T-cell (primary cell): ENCODE measurements at regions not wholly inside any gene's neighbourhood (a gene's known extent, or its start where the extent isn't known, plus 50 kb on each side); places are given as distances from the start of the nearest gene placed in this dataset.

Experiments
- ATAC-seq, 4 experiments: fragments of 200-7000 bp in 3 of 4; fragments of 150-1000 bp in 1 of 4; cut with Tn5 transposase; replicated peaks in 1 of 4; 1 replicate in 3 of 4; 2 replicates in 1 of 4; pipeline ENCODE4 v1.10.0; 2021; ENCODE audit warnings: moderate library complexity in 3 of 4, mild to moderate bottlenecking in 2 of 4, moderate number of reproducible peaks in 1 of 4
- CTCF ChIA-PET, 2 donors: fragments of 300-600 bp; sonication (Branson Sonifier 250); formaldehyde crosslinking; loops; one replicate each; lab custom pipeline; 2022; ENCODE audit warnings: antibody characterized with exemption in 2 of 2; lab: Charles Lee
- POLR2A ChIA-PET, 2 donors: fragments of 300-600 bp; sonication (Branson Sonifier 250); formaldehyde crosslinking; loops; one replicate each; lab custom pipeline; 2022; ENCODE audit warnings: antibody characterized with exemption in 2 of 2; lab: Charles Lee
- DNase-seq, 35 experiments: peaks; one replicate each; pipeline versions ENCODE4 v3.0.0 to v3.0.0-alpha.2; 2013 to 2023
- H3K27ac ChIP-seq: one replicate; pipeline ENCODE4 v1.5.1; 2013; ENCODE audit warnings: low read length
- H3K27me3 ChIP-seq, 2 experiments: replicated peaks in 1 of 2; 1 replicate in 1 of 2; 2 replicates in 1 of 2; pipeline versions ENCODE4 v1.6.1 to v1.7.0; 2013; ENCODE audit warnings: low read length in 1 of 2, mixed read lengths in 1 of 2; ENCODE audit not compliant: control insufficient read depth in 2 of 2, insufficient read depth in 2 of 2; ENCODE audit errors: extremely low read depth in 1 of 2
- H3K36me3 ChIP-seq, 2 donors: 1 replicate in 1 of 2; 2 replicates in 1 of 2; pipeline versions ENCODE4 v1.6.1 to v1.7.0; 2013; ENCODE audit warnings: low read length in 1 of 2; ENCODE audit not compliant: control insufficient read depth in 2 of 2, insufficient read depth in 1 of 2; ENCODE audit errors: extremely low read depth in 1 of 2
- H3K4me1 ChIP-seq, 2 experiments: 1 replicate in 1 of 2; 2 replicates in 1 of 2; pipeline versions ENCODE4 v1.6.1 to v1.7.0; 2013; ENCODE audit warnings: low read length in 2 of 2, mixed read lengths in 1 of 2; ENCODE audit not compliant: insufficient read depth in 2 of 2, control insufficient read depth in 1 of 2; ENCODE audit errors: extremely low read depth in 1 of 2
- H3K4me3 ChIP-seq, 2 donors: 1 replicate in 1 of 2; 2 replicates in 1 of 2; pipeline versions ENCODE4 v1.5.1 to v1.7.0; 2013; ENCODE audit warnings: mild to moderate bottlenecking in 2 of 2, low read length in 1 of 2, moderate library complexity in 1 of 2; ENCODE audit not compliant: control insufficient read depth in 1 of 2; ENCODE audit errors: extremely low read depth in 1 of 2
- H3K9me3 ChIP-seq: 2 replicates; pipeline ENCODE4 v1.7.0; 2013
- H3K27ac Mint-ChIP-seq, 2 donors: one replicate each; pipeline ENCODE4 v1.8.0; 2020 to 2021; ENCODE audit warnings: mild to moderate bottlenecking in 2 of 2, mixed read lengths in 2 of 2
- H3K27me3 Mint-ChIP-seq, 2 donors: one replicate each; pipeline ENCODE4 v1.8.0; 2021 to 2022; ENCODE audit warnings: mixed read lengths in 2 of 2
- H3K36me3 Mint-ChIP-seq: one replicate; pipeline ENCODE4 v1.8.0; 2021; ENCODE audit warnings: mixed read lengths
- H3K4me1 Mint-ChIP-seq, 3 donors: one replicate each; pipeline ENCODE4 v1.8.0; 2020 to 2022; ENCODE audit warnings: mixed read lengths in 3 of 3, mild to moderate bottlenecking in 1 of 3
- H3K4me3 Mint-ChIP-seq, 3 donors: one replicate each; pipeline ENCODE4 v1.8.0; 2020 to 2022; ENCODE audit warnings: mild to moderate bottlenecking in 3 of 3, mixed read lengths in 3 of 3, moderate library complexity in 3 of 3
- H3K9me3 Mint-ChIP-seq, 3 donors: one replicate each; pipeline ENCODE4 v1.8.0; 2020 to 2022; ENCODE audit warnings: mixed read lengths in 3 of 3
- WGBS: methylation state at CpG from one replicate; pipeline ENCODE4 v1.1.5; 2013; ENCODE audit warnings: missing lambda C conversion rate; ENCODE audit not compliant: insufficient coverage; 5-methylcytosine and 5-hydroxymethylcytosine counted together

DNA sequence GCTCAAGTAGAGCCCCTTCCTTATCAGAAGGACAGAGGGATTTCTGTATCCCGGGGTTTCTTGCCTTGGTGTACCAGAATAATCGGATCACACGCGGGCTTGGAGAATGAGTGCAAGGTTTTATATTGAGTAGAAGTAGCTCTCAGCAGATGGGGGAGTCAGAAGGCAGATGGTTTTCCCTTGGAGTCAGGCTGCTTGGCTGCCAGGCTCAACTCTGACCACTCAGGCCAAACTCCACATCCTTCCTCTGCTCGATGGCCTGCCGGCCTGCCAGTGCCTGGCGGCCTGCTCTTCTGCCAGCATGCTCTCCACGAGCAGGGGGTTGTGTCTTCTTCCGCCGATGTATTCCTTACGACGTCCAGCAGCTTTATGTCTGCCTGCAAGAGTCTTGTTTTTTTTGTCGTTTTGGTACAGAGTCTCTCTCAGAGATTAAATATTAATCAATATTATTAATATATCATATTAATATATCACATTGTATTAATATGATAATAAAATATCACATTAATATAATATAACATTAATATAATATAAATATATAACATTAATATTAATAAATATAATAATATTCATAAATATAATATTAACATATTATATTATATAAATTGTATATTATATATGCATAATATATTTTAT, 229.2 kb upstream of the WSCD1 start:
- Histone ChIP-seq H3K27me3 (peaks cover 0 to 7% of the 10 kb centered on the region in 2 experiments), H3K4me3 (no peak overlapping the region), H3K27ac (no peak overlapping the region), H3K9me3 (no peaks in the 10 kb centered on the region), H3K36me3 (no peaks in the 10 kb centered on the region), H3K4me1 (no peaks in the 10 kb centered on the region)
- ChIA-PET POLR2A (no interaction called here), CTCF (no interaction called here)
- H3K27ac Mint-ChIP-seq = no peak overlapping the region
- ATAC-seq (no peak), DNase-seq (no peak)
- 33% methylated on average over 2 of the region's 13 CpGs for WGBS
- H3K4me1 Mint-ChIP-seq = no peaks in the 10 kb centered on the region
- no peak overlapping the region for H3K4me3 Mint-ChIP-seq
- H3K9me3 Mint-ChIP-seq = no peaks in the 10 kb centered on the region
- H3K36me3 Mint-ChIP-seq = no peaks in the 10 kb centered on the region
- no peaks in the 10 kb centered on the region for H3K27me3 Mint-ChIP-seq

DNA sequence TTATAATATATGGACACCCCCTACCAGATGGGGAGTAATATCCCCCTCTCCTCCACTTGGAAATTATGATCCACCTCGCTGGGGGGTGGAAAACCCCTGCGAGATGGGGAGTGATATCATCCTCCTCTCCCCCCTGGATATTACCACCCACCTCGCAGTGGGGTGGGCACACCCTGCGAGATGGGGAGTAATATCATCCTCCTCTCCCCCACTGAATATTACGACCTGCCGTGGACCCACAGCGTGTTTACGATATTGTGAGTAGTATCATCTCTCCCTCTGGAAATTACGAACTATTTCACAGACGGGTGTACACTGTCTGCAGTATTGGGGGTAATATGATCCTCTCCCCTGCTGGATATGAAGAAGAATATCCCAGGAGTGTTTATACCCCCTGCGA, 228.3 kb upstream of the WSCD1 start:
- Histone ChIP-seq H3K27me3 (peaks cover 0 to 7% of the 10 kb centered on the region in 2 experiments), H3K27ac (no peak overlapping the region), H3K9me3 (no peaks in the 10 kb centered on the region), H3K4me1 (no peaks in the 10 kb centered on the region), H3K36me3 (no peaks in the 10 kb centered on the region), H3K4me3 (no peak overlapping the region)
- no peak for ATAC-seq
- POLR2A ChIA-PET = no interaction called here
- Mint-ChIP-seq H3K4me1 (no peaks in the 10 kb centered on the region), H3K36me3 (no peaks in the 10 kb centered on the region), H3K4me3 (no peak overlapping the region), H3K9me3 (no peaks in the 10 kb centered on the region), H3K27ac (no peak overlapping the region), H3K27me3 (peaks cover 0 to under 1% of the 10 kb centered on the region in 2 donors)
- CTCF ChIA-PET = no interaction called here
- WGBS = no CpG with 5 or more reads among the region's 11 CpGs
- DNase-seq = no peak

GRCh38 chr17:5843366-5844026, 226.7 kb upstream of the WSCD1 start:
- Mint-ChIP-seq H3K36me3 (no peaks in the 10 kb centered on the region), H3K27me3 (peaks cover 0 to 5% of the 10 kb centered on the region in 2 donors), H3K9me3 (no peaks in the 10 kb centered on the region), H3K27ac (no peak overlapping the region), H3K4me3 (no peak overlapping the region), H3K4me1 (no peaks in the 10 kb centered on the region)
- POLR2A ChIA-PET = no interaction called here
- Histone ChIP-seq H3K27ac (no peak overlapping the region), H3K4me3 (no peak overlapping the region), H3K4me1 (no peaks in the 10 kb centered on the region), H3K9me3 (no peaks in the 10 kb centered on the region), H3K27me3 (peaks cover 0 to 6% of the 10 kb centered on the region in 2 experiments), H3K36me3 (no peaks in the 10 kb centered on the region)
- 86% methylated on average over 2 of the region's 14 CpGs for WGBS
- no peak for DNase-seq
- CTCF ChIA-PET = no interaction called here
- ATAC-seq = no peak

DNA sequence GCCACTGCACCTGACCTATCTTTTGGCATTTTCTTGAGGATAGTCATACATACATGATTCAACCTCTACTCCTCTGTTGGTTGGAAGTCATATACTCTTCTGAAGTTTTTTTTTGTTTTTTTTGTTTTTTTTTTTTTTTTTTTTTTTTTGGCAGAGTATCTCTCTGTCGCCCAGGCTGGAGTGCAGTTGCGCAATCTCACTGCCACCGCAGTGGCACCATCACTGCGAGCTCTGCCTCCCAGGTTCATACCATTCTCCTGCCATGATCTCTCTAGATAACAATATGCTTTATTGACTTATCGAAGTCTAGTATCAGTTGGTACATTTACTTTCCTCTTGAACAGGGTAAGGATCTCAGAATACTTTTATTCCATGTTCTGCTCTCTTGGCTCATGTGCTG, 224.2 kb upstream of the WSCD1 start:
- peaks cover 0 to 6% of the 10 kb centered on the region in 2 experiments for H3K27me3 ChIP-seq
- Mint-ChIP-seq H3K4me3 (no peak overlapping the region), H3K36me3 (no peaks in the 10 kb centered on the region), H3K9me3 (no peaks in the 10 kb centered on the region), H3K27me3 (peaks cover 0 to 9% of the 10 kb centered on the region in 2 donors), H3K27ac (no peak overlapping the region), H3K4me1 (no peaks in the 10 kb centered on the region)
- H3K27ac ChIP-seq = no peak overlapping the region
- no peak for DNase-seq
- H3K4me3 ChIP-seq = no peak overlapping the region
- no peaks in the 10 kb centered on the region for H3K4me1 ChIP-seq
- H3K9me3 ChIP-seq = no peaks in the 10 kb centered on the region
- ChIA-PET CTCF (no interaction called here), POLR2A (no interaction called here)
- H3K36me3 ChIP-seq = no peaks in the 10 kb centered on the region
- 89% methylated on average over 4 of the region's 5 CpGs for WGBS
- ATAC-seq = no peak

- Histone ChIP-seq H3K27me3 (peaks cover 0 to 3% of the 10 kb centered on the region in 2 experiments), H3K9me3 (no peaks in the 10 kb centered on the region), H3K4me1 (no peaks in the 10 kb centered on the region), H3K36me3 (no peaks in the 10 kb centered on the region), H3K27ac (no peak overlapping the region), H3K4me3 (no peak overlapping the region)
- no peak for DNase-seq
- H3K4me1 Mint-ChIP-seq = no peaks in the 10 kb centered on the region
- H3K9me3 Mint-ChIP-seq = no peaks in the 10 kb centered on the region
- ChIA-PET CTCF (no interaction called here), POLR2A (no interaction called here)
- no peak overlapping the region for H3K27ac Mint-ChIP-seq
- H3K36me3 Mint-ChIP-seq = no peaks in the 10 kb centered on the region
- peaks cover 3 to 7% of the 10 kb centered on the region in 2 donors for H3K27me3 Mint-ChIP-seq
- no peak overlapping the region for H3K4me3 Mint-ChIP-seq
- WGBS = 87% methylated on average over 7 of the region's 7 CpGs
- ATAC-seq = no peak
Observed at GRCh38 chr17:5854871-5855554, 215.2 kb upstream of the WSCD1 start.

GRCh38 chr17:5861246-5861645, 208.9 kb upstream of the WSCD1 start:
- no peaks in the 10 kb centered on the region for H3K4me1 Mint-ChIP-seq
- ATAC-seq = no peak
- CTCF ChIA-PET = no interaction called here

More at GRCh38 chr17:5861246-5861645, 208.9 kb upstream of the WSCD1 start:
- H3K27me3 ChIP-seq = no peaks in the 10 kb centered on the region
- H3K4me3 Mint-ChIP-seq = no peak overlapping the region
- H3K4me1 ChIP-seq = no peaks in the 10 kb centered on the region
- no peak for DNase-seq
- H3K27me3 Mint-ChIP-seq = peaks cover 13 to 14% of the 10 kb centered on the region in 2 donors
- H3K4me3 ChIP-seq = no peak overlapping the region
- WGBS = 63% methylated on average over 3 of the region's 4 CpGs
- no peaks in the 10 kb centered on the region for H3K9me3 ChIP-seq
- POLR2A ChIA-PET = no interaction called here
- no peak overlapping the region for H3K27ac ChIP-seq
- H3K27ac Mint-ChIP-seq = no peak overlapping the region
- H3K36me3 ChIP-seq = no peaks in the 10 kb centered on the region
- no peaks in the 10 kb centered on the region for H3K36me3 Mint-ChIP-seq
- no peaks in the 10 kb centered on the region for H3K9me3 Mint-ChIP-seq
